ENCODE measurements at regions not wholly inside any gene's neighbourhood (a gene's known extent, or its start where the extent isn't known, plus 50 kb on each side); places are given as distances from the start of the nearest gene placed in this dataset.

GRCh38 chr1:219374046-219374566 is 200.4 kb downstream of the LYPLAL1 start:
- TF ChIP-seq, protein P1, sequence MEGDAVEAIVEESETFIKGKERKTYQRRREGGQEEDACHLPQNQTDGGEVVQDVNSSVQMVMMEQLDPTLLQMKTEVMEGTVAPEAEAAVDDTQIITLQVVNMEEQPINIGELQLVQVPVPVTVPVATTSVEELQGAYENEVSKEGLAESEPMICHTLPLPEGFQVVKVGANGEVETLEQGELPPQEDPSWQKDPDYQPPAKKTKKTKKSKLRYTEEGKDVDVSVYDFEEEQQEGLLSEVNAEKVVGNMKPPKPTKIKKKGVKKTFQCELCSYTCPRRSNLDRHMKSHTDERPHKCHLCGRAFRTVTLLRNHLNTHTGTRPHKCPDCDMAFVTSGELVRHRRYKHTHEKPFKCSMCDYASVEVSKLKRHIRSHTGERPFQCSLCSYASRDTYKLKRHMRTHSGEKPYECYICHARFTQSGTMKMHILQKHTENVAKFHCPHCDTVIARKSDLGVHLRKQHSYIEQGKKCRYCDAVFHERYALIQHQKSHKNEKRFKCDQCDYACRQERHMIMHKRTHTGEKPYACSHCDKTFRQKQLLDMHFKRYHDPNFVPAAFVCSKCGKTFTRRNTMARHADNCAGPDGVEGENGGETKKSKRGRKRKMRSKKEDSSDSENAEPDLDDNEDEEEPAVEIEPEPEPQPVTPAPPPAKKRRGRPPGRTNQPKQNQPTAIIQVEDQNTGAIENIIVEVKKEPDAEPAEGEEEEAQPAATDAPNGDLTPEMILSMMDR (conservative IDR thresholded peaks at IDR 0.05; ENCODE audit: low read length) = no peak
- TF ChIP-seq EZH2phosphoT487 (IDR thresholded peaks at IDR 0.05; ENCODE audit: borderline replicate concordance, low read depth, low read length) = no peak
